AG09309 (cell line): ENCODE measurements at regions not wholly inside any gene's neighbourhood (a gene's known extent, or its start where the extent isn't known, plus 50 kb on each side); places are given as distances from the start of the nearest gene placed in this dataset.

ENCODE experiments used
- DNase-seq: peaks from one replicate; pipeline ENCODE4 v3.0.0-alpha.2; 2010; ENCODE audit warnings: low read depth
- H3K4me3 ChIP-seq: 2 replicates; pipeline ENCODE4 v1.5.1; 2011; ENCODE audit warnings: mild to moderate bottlenecking, low read depth, low read length, moderate library complexity; ENCODE audit not compliant: control insufficient read depth
- TF ChIP-seq, protein P1 (sequence below): IDR thresholded peaks from 2 replicates; pipeline ENCODE4 v1.5.1; 2011; ENCODE audit warnings: mild to moderate bottlenecking, low read depth, low read length, inconsistent platforms; ENCODE audit not compliant: insufficient read depth, control insufficient read depth; ENCODE audit errors: missing control alignments

DNA sequence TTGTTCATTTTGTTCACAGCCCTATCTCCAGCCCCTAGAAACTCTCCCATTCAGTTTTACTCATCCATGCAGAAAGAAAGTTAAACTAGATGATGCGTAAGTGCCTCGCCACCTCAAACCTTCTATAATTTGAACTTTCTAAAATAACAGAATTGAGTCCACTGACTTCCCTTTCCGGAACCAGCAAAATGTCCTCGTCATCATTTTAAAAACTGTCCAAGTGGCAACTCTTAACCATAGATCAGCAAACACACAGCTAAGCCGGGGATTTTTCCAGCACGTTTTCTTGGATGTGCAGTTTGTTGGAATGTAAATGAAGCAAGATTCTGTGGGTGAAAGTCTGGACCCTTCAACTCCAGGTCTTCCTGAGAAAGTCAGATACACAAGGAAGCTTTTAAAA is 369.7 kb upstream of the ERCC4 start:
- DNase-seq, result no peak
- H3K4me3 ChIP-seq, result no peak overlapping the region
- TF ChIP-seq, protein P1, sequence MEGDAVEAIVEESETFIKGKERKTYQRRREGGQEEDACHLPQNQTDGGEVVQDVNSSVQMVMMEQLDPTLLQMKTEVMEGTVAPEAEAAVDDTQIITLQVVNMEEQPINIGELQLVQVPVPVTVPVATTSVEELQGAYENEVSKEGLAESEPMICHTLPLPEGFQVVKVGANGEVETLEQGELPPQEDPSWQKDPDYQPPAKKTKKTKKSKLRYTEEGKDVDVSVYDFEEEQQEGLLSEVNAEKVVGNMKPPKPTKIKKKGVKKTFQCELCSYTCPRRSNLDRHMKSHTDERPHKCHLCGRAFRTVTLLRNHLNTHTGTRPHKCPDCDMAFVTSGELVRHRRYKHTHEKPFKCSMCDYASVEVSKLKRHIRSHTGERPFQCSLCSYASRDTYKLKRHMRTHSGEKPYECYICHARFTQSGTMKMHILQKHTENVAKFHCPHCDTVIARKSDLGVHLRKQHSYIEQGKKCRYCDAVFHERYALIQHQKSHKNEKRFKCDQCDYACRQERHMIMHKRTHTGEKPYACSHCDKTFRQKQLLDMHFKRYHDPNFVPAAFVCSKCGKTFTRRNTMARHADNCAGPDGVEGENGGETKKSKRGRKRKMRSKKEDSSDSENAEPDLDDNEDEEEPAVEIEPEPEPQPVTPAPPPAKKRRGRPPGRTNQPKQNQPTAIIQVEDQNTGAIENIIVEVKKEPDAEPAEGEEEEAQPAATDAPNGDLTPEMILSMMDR, result no peak

DNA sequence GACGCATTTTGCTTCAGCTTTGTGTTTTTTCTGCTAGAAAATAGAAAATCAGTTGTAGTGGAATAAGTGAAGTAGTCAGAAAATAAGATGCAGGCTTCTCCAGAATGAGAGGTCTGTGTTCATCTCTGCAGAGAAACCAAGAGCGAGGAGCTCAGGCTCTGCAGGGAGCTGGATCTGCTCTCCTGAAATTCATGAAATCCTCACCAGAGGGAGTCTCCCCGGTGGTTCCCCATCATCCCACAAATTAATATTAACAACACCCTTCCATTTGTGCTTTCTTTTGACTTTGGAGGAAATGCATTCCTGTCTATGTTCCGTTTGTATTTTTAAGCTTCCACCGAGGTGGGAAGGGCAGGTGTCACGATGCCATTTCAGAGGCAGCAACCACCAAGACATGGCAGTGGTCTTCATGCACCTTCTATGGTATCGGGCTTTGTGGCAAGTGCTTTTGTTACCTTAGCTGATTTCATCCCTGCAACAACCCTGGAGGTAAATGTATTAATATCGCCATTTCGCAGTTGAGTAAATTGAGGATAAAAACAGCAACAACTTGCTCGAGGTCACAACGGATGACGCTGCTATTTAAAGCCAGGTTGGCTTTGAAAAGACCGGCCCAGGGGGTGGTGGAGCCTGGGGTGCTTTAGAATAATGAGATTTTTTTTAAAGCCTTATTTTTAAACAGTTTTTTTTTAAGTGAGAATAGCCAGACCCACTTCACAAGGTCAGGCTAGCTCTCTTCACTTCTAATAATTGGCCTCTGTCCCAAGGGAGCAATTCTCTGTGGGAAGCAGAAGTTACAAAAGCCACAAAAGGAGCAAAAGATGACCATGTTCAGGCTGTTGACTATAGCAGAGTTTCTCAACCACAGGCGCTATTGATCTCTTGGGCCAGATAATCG is 367.6 kb upstream of the ERCC4 start:
- no peak for DNase-seq
- TF ChIP-seq, protein P1, result no peak
- no peak overlapping the region for H3K4me3 ChIP-seq

DNA sequence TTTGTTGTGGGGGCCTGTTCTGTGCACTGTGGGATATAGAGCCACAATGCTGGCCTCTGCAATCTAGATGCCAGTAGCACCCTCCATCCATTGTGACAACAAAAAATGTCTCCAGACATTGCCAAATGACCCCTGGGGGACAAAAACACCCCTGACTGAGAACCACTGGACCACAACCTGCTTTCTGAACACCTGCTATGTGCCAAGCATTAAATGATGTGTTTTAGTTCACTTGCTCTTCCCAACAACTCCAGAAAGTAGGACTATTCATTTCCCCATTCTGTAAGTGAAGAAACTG is 367.0 kb upstream of the ERCC4 start:
- TF ChIP-seq, protein P1, result no peak
- H3K4me3 ChIP-seq, result no peak overlapping the region
- DNase-seq, result no peak

- no peak for DNase-seq
- H3K4me3 ChIP-seq, result no peak overlapping the region
- TF ChIP-seq, protein P1, result no peak
These were observed 366.4 kb upstream of the ERCC4 start for GRCh38 chr16:13553453-13553985.

GRCh38 chr16:13554005-13554404 is 365.9 kb upstream of the ERCC4 start:
- TF ChIP-seq, protein P1, result no peak
- no peak overlapping the region for H3K4me3 ChIP-seq
- DNase-seq, result no peak

GRCh38 chr16:13554643-13555042 is 365.3 kb upstream of the ERCC4 start:
- TF ChIP-seq, protein P1, result no peak
- DNase-seq, result no peak
- H3K4me3 ChIP-seq, result no peak overlapping the region
